HEK293T (cell line): ENCODE measurements at regions not wholly inside any gene's neighbourhood (a gene's known extent, or its start where the extent isn't known, plus 50 kb on each side); places are given as distances from the start of the nearest gene placed in this dataset.

Experiments
- FOXM1 ChIP-seq: fragments of 450-650 bp; IDR thresholded peaks from 2 replicates; pipeline ENCODE4 v1.6.1; 2017; ENCODE audit warnings: mild to moderate bottlenecking, borderline replicate concordance
- NFRKB ChIP-seq: fragments of 450-650 bp; IDR thresholded peaks from 2 replicates; pipeline ENCODE4 v1.6.1; 2016; ENCODE audit warnings: mild to moderate bottlenecking, moderate library complexity
- SP1 ChIP-seq: fragments of 450-650 bp; IDR thresholded peaks from 2 replicates; pipeline ENCODE4 v1.6.1; 2017
- TARDBP ChIP-seq: fragments of 450-650 bp; IDR thresholded peaks from 2 replicates; pipeline ENCODE4 v1.6.1; 2016

DNA sequence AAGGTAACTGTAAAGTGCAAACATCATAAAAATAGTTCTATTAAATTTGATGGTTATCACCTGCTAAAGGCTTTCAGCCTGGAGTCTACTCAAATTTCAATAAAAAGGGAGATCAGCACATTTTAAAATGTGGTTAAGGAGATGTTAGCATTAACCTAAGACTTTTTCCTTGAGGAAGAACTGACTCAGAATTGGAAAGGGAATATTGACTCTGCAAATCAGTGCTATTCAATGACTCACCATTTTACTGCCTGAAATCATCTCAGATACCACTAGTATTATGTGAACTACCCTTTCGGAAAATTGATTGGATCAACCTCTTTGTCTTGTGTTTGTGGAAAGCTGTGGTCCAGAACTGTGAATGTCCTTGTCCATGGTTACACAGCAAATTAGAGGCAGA, 113.3 kb downstream of the ADRB2 start:
- TF ChIP-seq TARDBP = no peak
- TF ChIP-seq NFRKB = no peak
- no peak for TF ChIP-seq FOXM1
- no peak for TF ChIP-seq SP1
